ENCODE measurements at regions not wholly inside any gene's neighbourhood (a gene's known extent, or its start where the extent isn't known, plus 50 kb on each side); places are given as distances from the start of the nearest gene placed in this dataset.

GRCh38 chr2:211085056-211085680 lies 528.8 kb downstream of the CPS1 start:
- TF ChIP-seq CTCF (IDR thresholded peaks at IDR 0.05; ENCODE audit: low read depth, low read length) = no peak
- H3K4me3 ChIP-seq (ENCODE audit: low read depth, low read length) = no peak overlapping the region

DNA sequence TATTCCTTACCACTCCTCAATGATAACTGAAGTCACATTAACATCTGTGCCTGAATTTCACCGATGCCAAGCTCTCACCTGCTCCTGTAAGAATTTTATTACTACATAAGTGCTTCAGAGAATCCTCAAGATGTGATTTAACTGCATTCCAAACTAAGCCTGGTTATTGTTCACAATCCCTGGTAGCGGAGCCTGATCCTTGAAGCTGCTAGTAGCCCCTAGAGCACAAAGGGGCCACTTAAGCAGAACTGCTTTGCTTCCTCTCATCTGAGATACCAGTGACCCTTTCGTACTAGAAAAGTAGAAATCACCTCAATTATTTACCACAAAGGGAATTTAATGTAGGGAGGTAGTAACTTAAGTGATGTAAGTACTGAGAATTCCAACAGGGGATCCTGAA lies 529.6 kb downstream of the CPS1 start:
- no peak for TF ChIP-seq CTCF (IDR thresholded peaks at IDR 0.05; ENCODE audit: low read depth, low read length)
- no peak overlapping the region for H3K4me3 ChIP-seq (ENCODE audit: low read depth, low read length)

- no peak overlapping the region for H3K4me3 ChIP-seq (ENCODE audit: low read depth, low read length)
- TF ChIP-seq CTCF (IDR thresholded peaks at IDR 0.05; ENCODE audit: low read depth, low read length) = no peak
Measured at GRCh38 chr2:211089127-211089526, 532.7 kb downstream of the CPS1 start.

GRCh38 chr2:211093743-211094303 lies 537.4 kb downstream of the CPS1 start:
- TF ChIP-seq CTCF (IDR thresholded peaks at IDR 0.05; ENCODE audit: low read depth, low read length) = no peak
- no peak overlapping the region for H3K4me3 ChIP-seq (ENCODE audit: low read depth, low read length)

- no peak for TF ChIP-seq CTCF (IDR thresholded peaks at IDR 0.05; ENCODE audit: low read depth, low read length)
- H3K4me3 ChIP-seq (ENCODE audit: low read depth, low read length) = no peak overlapping the region
Measured at GRCh38 chr2:211103989-211104388, 547.6 kb downstream of the CPS1 start.

- no peak overlapping the region for H3K4me3 ChIP-seq (ENCODE audit: low read depth, low read length)
- no peak for TF ChIP-seq CTCF (IDR thresholded peaks at IDR 0.05; ENCODE audit: low read depth, low read length)
Measured at GRCh38 chr2:211113334-211114175, 557.2 kb downstream of the CPS1 start.

Data from WI38 (cell line).